ENCODE measurements at regions not wholly inside any gene's neighbourhood (a gene's known extent, or its start where the extent isn't known, plus 50 kb on each side); places are given as distances from the start of the nearest gene placed in this dataset.

DNA sequence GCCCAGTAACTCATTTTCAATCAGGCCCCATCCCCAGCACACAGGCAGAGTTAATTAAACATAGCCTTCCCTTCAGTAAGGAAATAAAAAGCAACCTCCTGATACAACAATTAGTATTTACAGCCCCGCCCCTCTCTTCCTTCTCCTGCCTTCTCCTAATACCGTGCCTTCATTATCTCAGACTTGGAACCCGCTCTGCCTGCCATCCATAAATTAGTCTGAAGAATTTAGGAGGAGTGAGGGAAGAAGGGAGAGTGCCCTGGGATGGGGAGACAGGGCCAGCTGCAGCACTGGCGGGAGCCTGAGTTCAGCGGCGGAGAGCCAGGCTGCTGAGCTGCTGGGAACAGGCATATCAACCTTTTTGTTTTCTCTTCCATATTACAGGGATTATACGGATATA lies 172.8 kb downstream of the ACTL8 start:
- no peak overlapping the region for H3K4me3 ChIP-seq (ENCODE audit: low read depth, low read length)
- TF ChIP-seq, protein P1, sequence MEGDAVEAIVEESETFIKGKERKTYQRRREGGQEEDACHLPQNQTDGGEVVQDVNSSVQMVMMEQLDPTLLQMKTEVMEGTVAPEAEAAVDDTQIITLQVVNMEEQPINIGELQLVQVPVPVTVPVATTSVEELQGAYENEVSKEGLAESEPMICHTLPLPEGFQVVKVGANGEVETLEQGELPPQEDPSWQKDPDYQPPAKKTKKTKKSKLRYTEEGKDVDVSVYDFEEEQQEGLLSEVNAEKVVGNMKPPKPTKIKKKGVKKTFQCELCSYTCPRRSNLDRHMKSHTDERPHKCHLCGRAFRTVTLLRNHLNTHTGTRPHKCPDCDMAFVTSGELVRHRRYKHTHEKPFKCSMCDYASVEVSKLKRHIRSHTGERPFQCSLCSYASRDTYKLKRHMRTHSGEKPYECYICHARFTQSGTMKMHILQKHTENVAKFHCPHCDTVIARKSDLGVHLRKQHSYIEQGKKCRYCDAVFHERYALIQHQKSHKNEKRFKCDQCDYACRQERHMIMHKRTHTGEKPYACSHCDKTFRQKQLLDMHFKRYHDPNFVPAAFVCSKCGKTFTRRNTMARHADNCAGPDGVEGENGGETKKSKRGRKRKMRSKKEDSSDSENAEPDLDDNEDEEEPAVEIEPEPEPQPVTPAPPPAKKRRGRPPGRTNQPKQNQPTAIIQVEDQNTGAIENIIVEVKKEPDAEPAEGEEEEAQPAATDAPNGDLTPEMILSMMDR (IDR thresholded peaks at IDR 0.05; ENCODE audit: insufficient read depth, low read length, poor library complexity, severe bottlenecking), result no peak
- H3K36me3 ChIP-seq (ENCODE audit: control insufficient read depth, insufficient read depth, low read length), result no peaks in the 10 kb centered on the region
- H3K27me3 ChIP-seq (ENCODE audit: control insufficient read depth, insufficient read depth, low read length), result no peaks in the 10 kb centered on the region
- DNase-seq (ENCODE audit: low read depth), result no peak

DNA sequence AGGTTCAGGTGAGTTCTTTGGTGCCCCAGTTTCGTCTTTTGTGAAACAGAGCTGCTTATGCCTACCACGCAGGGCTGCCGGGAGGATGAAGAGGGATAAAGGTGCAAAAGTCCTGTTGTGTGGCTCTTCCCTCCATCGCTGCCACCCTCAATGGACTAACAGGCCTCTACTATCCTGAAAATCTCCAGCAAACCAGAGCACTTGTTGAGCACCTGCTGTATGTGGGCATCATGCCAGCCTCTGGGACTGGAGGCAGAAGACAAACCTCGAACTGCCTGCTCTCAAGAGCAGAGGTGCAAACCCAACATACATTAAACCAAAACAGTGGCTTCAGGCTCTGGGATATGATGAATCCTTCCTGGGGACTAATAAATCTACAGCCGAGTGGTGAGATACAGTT lies 174.1 kb downstream of the ACTL8 start:
- Histone ChIP-seq H3K4me3 (ENCODE audit: low read depth, low read length) (no peak overlapping the region), H3K27me3 (ENCODE audit: control insufficient read depth, insufficient read depth, low read length) (no peaks in the 10 kb centered on the region), H3K36me3 (ENCODE audit: control insufficient read depth, insufficient read depth, low read length) (no peaks in the 10 kb centered on the region)
- DNase-seq (ENCODE audit: low read depth), result no peak
- TF ChIP-seq, protein P1 (IDR thresholded peaks at IDR 0.05; ENCODE audit: insufficient read depth, low read length, poor library complexity, severe bottlenecking), result no peak

DNA sequence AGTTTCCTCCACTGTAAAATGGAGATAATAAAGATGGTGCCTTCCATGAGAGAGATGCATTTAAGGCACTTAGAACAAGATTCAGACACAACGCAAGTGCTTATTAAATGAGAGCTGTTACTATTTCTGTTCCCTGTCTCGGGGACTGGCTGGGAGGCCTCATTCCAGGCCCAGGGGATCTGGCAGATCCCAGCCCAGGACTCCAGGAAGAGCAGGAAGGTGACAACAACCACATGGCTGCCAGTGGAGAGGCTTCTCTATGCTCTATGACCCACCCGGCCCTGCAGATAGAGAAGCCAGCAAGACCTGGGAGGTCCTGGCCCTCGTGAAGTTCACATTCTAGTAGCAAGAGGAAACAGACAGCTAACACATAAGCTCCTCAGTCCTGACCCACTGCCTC lies 175.5 kb downstream of the ACTL8 start:
- Histone ChIP-seq H3K27me3 (ENCODE audit: control insufficient read depth, insufficient read depth, low read length) (peaks cover 3% of the 10 kb centered on the region), H3K4me3 (ENCODE audit: low read depth, low read length) (no peak overlapping the region), H3K36me3 (ENCODE audit: control insufficient read depth, insufficient read depth, low read length) (no peaks in the 10 kb centered on the region)
- TF ChIP-seq, protein P1 (IDR thresholded peaks at IDR 0.05; ENCODE audit: insufficient read depth, low read length, poor library complexity, severe bottlenecking), result no peak
- DNase-seq (ENCODE audit: low read depth), result no peak

DNA sequence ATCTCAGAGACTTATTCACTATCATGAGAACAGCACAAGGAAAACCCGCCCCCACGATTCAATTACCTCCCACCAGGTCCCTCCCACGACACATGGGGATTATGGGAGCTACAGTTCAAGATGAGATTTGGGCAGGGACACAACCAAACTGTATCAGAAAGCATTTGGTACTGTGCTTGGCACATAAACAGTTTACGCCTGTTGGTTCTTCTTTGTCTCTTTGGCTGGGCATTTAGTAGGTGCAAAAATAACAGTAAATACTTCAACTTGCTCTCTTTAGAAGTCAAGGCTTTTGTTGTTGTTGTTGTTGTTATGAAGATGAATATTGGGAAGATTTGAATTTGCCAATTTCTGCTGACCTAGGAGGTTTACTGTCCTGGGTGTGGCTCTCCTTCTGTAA lies 175.4 kb upstream of the IGSF21 start:
- no peak for DNase-seq (ENCODE audit: low read depth)
- no peak overlapping the region for H3K4me3 ChIP-seq (ENCODE audit: low read depth, low read length)
- TF ChIP-seq, protein P1 (IDR thresholded peaks at IDR 0.05; ENCODE audit: insufficient read depth, low read length, poor library complexity, severe bottlenecking), result no peak
- no peaks in the 10 kb centered on the region for H3K36me3 ChIP-seq (ENCODE audit: control insufficient read depth, insufficient read depth, low read length)
- H3K27me3 ChIP-seq (ENCODE audit: control insufficient read depth, insufficient read depth, low read length), result peaks cover 3% of the 10 kb centered on the region

DNA sequence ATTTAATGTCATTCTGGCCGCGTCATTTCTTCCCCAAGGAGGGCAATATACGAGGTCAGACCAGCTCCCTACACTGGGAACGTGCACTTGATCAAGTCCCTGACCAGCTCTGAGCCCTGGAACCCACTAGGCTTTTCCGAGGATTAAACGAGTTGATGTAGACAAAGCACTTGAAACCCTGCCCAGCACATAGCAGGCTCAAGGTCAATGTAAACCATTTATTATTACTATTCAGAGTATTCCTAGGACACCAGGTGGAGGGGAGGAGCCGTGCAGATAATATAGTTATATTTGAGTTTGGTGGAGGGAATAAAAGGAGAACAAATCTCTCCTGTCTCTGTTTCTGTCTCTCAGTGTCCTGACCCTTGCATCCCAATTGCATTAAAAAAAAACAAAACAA lies 174.1 kb upstream of the IGSF21 start:
- DNase-seq (ENCODE audit: low read depth), result no peak
- H3K36me3 ChIP-seq (ENCODE audit: control insufficient read depth, insufficient read depth, low read length), result no peaks in the 10 kb centered on the region
- H3K4me3 ChIP-seq (ENCODE audit: low read depth, low read length), result no peak overlapping the region
- peaks cover 3% of the 10 kb centered on the region for H3K27me3 ChIP-seq (ENCODE audit: control insufficient read depth, insufficient read depth, low read length)
- TF ChIP-seq, protein P1 (IDR thresholded peaks at IDR 0.05; ENCODE audit: insufficient read depth, low read length, poor library complexity, severe bottlenecking), result no peak

DNA sequence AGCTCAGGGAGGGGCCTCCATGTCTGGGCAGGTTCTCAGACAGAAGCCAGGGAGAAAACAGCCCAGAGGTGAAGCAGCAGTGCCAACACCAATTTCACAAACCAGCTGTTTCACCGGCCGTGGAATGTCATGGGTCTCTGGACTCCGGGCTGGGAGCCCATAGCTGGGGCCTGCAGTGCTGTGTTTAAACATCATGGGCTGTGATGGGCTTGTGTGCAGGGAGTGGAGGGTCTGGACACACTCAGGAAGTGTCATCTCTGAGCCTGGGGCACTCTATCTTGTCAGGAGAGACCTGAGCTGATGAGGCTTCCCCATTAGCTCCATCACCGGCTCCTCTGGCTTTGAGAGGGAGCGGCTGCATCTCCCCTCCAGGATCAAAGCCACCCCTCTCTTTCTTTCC lies 173.6 kb upstream of the IGSF21 start:
- TF ChIP-seq, protein P1 (IDR thresholded peaks at IDR 0.05; ENCODE audit: insufficient read depth, low read length, poor library complexity, severe bottlenecking), result no peak
- Histone ChIP-seq H3K36me3 (ENCODE audit: control insufficient read depth, insufficient read depth, low read length) (no peaks in the 10 kb centered on the region), H3K4me3 (ENCODE audit: low read depth, low read length) (no peak overlapping the region), H3K27me3 (ENCODE audit: control insufficient read depth, insufficient read depth, low read length) (peaks cover 3% of the 10 kb centered on the region)
- no peak for DNase-seq (ENCODE audit: low read depth)
